ENCODE measurements at regions not wholly inside any gene's neighbourhood (a gene's known extent, or its start where the extent isn't known, plus 50 kb on each side); places are given as distances from the start of the nearest gene placed in this dataset.

DNA sequence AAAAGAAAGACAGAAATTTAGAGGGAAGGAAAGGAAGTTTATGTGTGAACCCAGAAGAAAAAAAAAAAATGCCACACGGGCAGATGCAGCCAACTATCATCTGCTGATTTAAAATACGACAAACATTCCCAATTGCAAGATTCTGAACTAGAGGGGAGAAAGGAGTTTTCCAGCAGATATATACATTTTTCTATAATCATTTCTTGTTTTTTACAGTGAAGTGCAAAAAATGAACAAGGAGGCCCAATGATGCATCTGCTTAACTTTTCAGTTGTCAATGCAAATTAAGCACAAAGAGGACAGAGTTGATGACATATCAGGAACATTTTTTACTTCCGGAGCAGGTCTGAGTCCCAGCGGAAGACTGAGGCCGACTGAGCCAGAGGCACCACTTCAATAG is 144.7 kb downstream of the MYCN start:
- TF ChIP-seq, protein P1, sequence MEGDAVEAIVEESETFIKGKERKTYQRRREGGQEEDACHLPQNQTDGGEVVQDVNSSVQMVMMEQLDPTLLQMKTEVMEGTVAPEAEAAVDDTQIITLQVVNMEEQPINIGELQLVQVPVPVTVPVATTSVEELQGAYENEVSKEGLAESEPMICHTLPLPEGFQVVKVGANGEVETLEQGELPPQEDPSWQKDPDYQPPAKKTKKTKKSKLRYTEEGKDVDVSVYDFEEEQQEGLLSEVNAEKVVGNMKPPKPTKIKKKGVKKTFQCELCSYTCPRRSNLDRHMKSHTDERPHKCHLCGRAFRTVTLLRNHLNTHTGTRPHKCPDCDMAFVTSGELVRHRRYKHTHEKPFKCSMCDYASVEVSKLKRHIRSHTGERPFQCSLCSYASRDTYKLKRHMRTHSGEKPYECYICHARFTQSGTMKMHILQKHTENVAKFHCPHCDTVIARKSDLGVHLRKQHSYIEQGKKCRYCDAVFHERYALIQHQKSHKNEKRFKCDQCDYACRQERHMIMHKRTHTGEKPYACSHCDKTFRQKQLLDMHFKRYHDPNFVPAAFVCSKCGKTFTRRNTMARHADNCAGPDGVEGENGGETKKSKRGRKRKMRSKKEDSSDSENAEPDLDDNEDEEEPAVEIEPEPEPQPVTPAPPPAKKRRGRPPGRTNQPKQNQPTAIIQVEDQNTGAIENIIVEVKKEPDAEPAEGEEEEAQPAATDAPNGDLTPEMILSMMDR (IDR thresholded peaks at IDR 0.05; ENCODE audit: control extremely low read depth in 1 of 3, insufficient read depth in 1 of 3, low read depth in 1 of 3, low read length in 3 of 3), result no peak
- no peak for TF ChIP-seq EZH2 (IDR thresholded peaks at IDR 0.05; ENCODE audit: low read depth, low read length, severe bottlenecking)
- no peak for TF ChIP-seq SUZ12 (IDR thresholded peaks at IDR 0.05; ENCODE audit: low read length)
- TF ChIP-seq POU5F1 (IDR thresholded peaks at IDR 0.05; ENCODE audit: low read depth, low read length), result no peak
- TF ChIP-seq CHD1 (IDR thresholded peaks at IDR 0.05; ENCODE audit: low read depth, low read length), result no peak
- TF ChIP-seq BACH1 (IDR thresholded peaks at IDR 0.05; ENCODE audit: low read length), result no peak
- TF ChIP-seq MAFK (IDR thresholded peaks at IDR 0.05; ENCODE audit: low read depth, low read length), result no peak
- no peak for TF ChIP-seq POLR2A (IDR thresholded peaks at IDR 0.05; ENCODE audit: control extremely low read depth in 1 of 2, low read depth in 2 of 2, low read length in 2 of 2)
- TF ChIP-seq, protein P2, sequence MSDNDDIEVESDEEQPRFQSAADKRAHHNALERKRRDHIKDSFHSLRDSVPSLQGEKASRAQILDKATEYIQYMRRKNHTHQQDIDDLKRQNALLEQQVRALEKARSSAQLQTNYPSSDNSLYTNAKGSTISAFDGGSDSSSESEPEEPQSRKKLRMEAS (IDR thresholded peaks at IDR 0.05), result no peak
- no peak for TF ChIP-seq NRF1 (IDR thresholded peaks at IDR 0.05; ENCODE audit: low read depth, low read length)
- no peak for TF ChIP-seq CBX8 (IDR thresholded peaks at IDR 0.05; ENCODE audit: borderline replicate concordance, low read depth, low read length)
- no peak for TF ChIP-seq CBX5 (IDR thresholded peaks at IDR 0.05; ENCODE audit: low read depth, low read length)

Measured in H1 (cell line).